MCF 10A (cell line): ENCODE measurements at regions not wholly inside any gene's neighbourhood (a gene's known extent, or its start where the extent isn't known, plus 50 kb on each side); places are given as distances from the start of the nearest gene placed in this dataset.

ENCODE experiments used
- BruUV-seq: library from RNA; stranded (reverse); fragments of 400-500 nt; replicated peaks from 2 replicates; lab custom pipeline; 2021; lab: Mats Ljungman, UMichigan
- CTCF ChIA-PET: fragments of 300-600 bp; sonication (Branson Sonifier 250); formaldehyde crosslinking; extraction: SDS; loops from one replicate; lab custom pipeline; 2021; ENCODE audit warnings: antibody characterized with exemption, inconsistent platforms; lab: Yijun Ruan, JAX
- POLR2A ChIA-PET: fragments of 300-600, 350-650 bp; sonication (Branson Sonifier 250); formaldehyde crosslinking; extraction: SDS; loops from one replicate; lab custom pipeline; 2020; ENCODE audit warnings: antibody characterized with exemption, inconsistent platforms; lab: Yijun Ruan, JAX
- DNase-seq: peaks from one replicate; pipeline ENCODE4 v3.0.0-alpha.2; 2018; ENCODE audit not compliant: unreplicated experiment
- H3K27ac Mint-ChIP-seq: one replicate; pipeline ENCODE4 v1.8.0; 2022; ENCODE audit warnings: mild to moderate bottlenecking, low read depth, mixed read lengths; ENCODE audit not compliant: unreplicated experiment
- H3K27me3 Mint-ChIP-seq: one replicate; pipeline ENCODE4 v1.8.0; 2022; ENCODE audit warnings: mixed read lengths; ENCODE audit not compliant: insufficient read depth, unreplicated experiment
- H3K36me3 Mint-ChIP-seq: one replicate; pipeline ENCODE4 v1.8.0; 2022; ENCODE audit warnings: mild to moderate bottlenecking, moderate library complexity, mixed read lengths; ENCODE audit not compliant: insufficient read depth, unreplicated experiment
- H3K4me1 Mint-ChIP-seq: one replicate; pipeline ENCODE4 v1.8.0; 2022; ENCODE audit warnings: mixed read lengths; ENCODE audit not compliant: insufficient read depth, unreplicated experiment
- H3K4me3 Mint-ChIP-seq: one replicate; pipeline ENCODE4 v1.8.0; 2022; ENCODE audit warnings: mild to moderate bottlenecking, moderate library complexity, mixed read lengths; ENCODE audit not compliant: unreplicated experiment
- H3K9me3 Mint-ChIP-seq: one replicate; pipeline ENCODE4 v1.8.0; 2022; ENCODE audit warnings: mixed read lengths; ENCODE audit not compliant: unreplicated experiment
- CTCF ChIP-seq: fragments of 200-600 bp; IDR thresholded peaks from one replicate; pipeline ENCODE4 v1.8.0; 2022; ENCODE audit warnings: antibody characterized with exemption, mild to moderate bottlenecking; ENCODE audit not compliant: unreplicated experiment
- intact Hi-C: fragments of 100-400 bp; cut with micrococcal nuclease; formaldehyde crosslinking; loops from 2 replicates; pipeline ENCODE4 v1.14.1; 2022

DNA sequence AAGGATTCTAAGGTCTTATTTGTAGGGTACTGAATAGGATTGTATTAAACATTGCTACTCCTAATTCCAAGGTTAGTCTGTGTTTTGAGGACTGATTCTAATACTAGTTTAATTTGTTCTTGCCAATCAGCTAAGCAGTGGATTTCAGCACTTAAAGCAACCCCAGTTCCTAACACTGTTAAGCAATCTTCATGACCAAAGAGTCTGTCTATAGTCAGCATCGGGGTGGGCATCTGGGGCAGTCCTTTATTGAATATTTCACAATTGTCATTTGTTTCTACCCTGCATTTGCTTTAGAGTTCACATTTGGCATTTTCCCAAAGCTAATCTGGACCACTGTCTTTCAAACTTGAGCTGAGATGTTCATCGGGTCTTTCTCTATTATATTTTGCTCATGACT is 248.0 kb upstream of the TANK start:
- TF ChIP-seq CTCF, result no peak
- no TSS peak for BruUV-seq
- Mint-ChIP-seq H3K4me1 (peaks cover 7% of the 10 kb centered on the region), H3K9me3 (no peaks in the 10 kb centered on the region), H3K27me3 (no peaks in the 10 kb centered on the region), H3K36me3 (no peaks in the 10 kb centered on the region), H3K4me3 (no peak overlapping the region), H3K27ac (no peak overlapping the region)
- no peak for DNase-seq
- intact Hi-C loops, result no loop called here
- ChIA-PET POLR2A (no interaction called here), CTCF (interaction anchor here (0.7 to 1.1 kb wide), 4 partner anchors 10 to 515 kb away, joined by 3 to 4 read pairs (median 4); no protein-coding TSS in a partner anchor)

GRCh38 chr2:160913323-160913722 is 246.9 kb upstream of the TANK start:
- no peaks in the 10 kb centered on the region for H3K36me3 Mint-ChIP-seq
- H3K4me1 Mint-ChIP-seq, result peaks cover 7% of the 10 kb centered on the region
- intact Hi-C loops, result no loop called here
- no peak overlapping the region for H3K27ac Mint-ChIP-seq
- no peak for DNase-seq
- H3K27me3 Mint-ChIP-seq, result no peaks in the 10 kb centered on the region
- POLR2A ChIA-PET, result no interaction called here
- BruUV-seq, result no TSS peak
- no peak overlapping the region for H3K4me3 Mint-ChIP-seq
- TF ChIP-seq CTCF, result no peak
- H3K9me3 Mint-ChIP-seq, result no peaks in the 10 kb centered on the region
- CTCF ChIA-PET, result interaction anchor here (0.6 kb wide), 1 partner anchor 79 kb away, joined by 3 read pairs; no protein-coding TSS in a partner anchor

GRCh38 chr2:160914217-160914616 is 246.0 kb upstream of the TANK start:
- intact Hi-C loops, result no loop called here
- H3K36me3 Mint-ChIP-seq, result no peaks in the 10 kb centered on the region
- no peak for DNase-seq
- H3K9me3 Mint-ChIP-seq, result no peaks in the 10 kb centered on the region
- BruUV-seq, result no TSS peak
- H3K4me3 Mint-ChIP-seq, result no peak overlapping the region
- H3K4me1 Mint-ChIP-seq, result peaks cover 7% of the 10 kb centered on the region
- H3K27me3 Mint-ChIP-seq, result no peaks in the 10 kb centered on the region
- ChIA-PET POLR2A (no interaction called here), CTCF (interaction anchor here (1.2 kb wide), 1 partner anchor 15 kb away, joined by 4 read pairs; no protein-coding TSS in a partner anchor)
- no peak overlapping the region for H3K27ac Mint-ChIP-seq
- no peak for TF ChIP-seq CTCF

DNA sequence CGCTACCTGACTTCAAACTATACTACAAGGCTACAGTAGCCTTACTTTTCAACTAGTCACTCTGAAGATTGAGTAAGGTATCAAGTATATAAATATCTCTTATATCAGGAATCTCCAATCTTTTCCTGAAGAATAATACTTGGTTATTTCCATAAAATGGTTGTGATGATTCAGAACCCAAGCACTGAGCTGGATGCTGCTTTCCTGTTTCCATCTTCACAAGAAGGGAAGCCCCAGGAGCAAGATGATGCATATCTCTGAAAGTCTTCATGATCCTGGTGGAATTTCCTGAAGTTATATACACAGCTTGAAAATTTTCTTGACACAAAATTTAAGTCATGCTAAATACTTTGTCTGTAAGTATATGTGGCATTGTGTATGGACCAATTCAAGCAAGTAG is 243.9 kb upstream of the TANK start:
- POLR2A ChIA-PET, result no interaction called here
- BruUV-seq, result no TSS peak
- CTCF ChIA-PET, result interaction anchor here (1.9 kb wide), 1 partner anchor 12 kb away, joined by 5 read pairs; no protein-coding TSS in a partner anchor
- Mint-ChIP-seq H3K9me3 (no peaks in the 10 kb centered on the region), H3K4me3 (no peak overlapping the region), H3K36me3 (no peaks in the 10 kb centered on the region), H3K27me3 (no peaks in the 10 kb centered on the region), H3K4me1 (peaks cover 3% of the 10 kb centered on the region), H3K27ac (no peak overlapping the region)
- intact Hi-C loops, result no loop called here
- no peak for DNase-seq
- TF ChIP-seq CTCF, result no peak
